ENCODE measurements at regions not wholly inside any gene's neighbourhood (a gene's known extent, or its start where the extent isn't known, plus 50 kb on each side); places are given as distances from the start of the nearest gene placed in this dataset.
"Not testable (repeated sequence)": the region's sequence is repeated elsewhere in the genome, so short reads cannot be mapped to it uniquely, and the experiment has no call there.

GRCh38 chr20:30284281-30284905 lies 973.1 kb upstream of the DEFB115 start:
- DNase-seq (ENCODE audit: low read depth) = no peak
- H3K4me3 ChIP-seq (ENCODE audit: low read length) = no peak overlapping the region
- TF ChIP-seq CTCF (conservative IDR thresholded peaks at IDR 0.05; ENCODE audit: low read depth, low read length) = no peak

GRCh38 chr20:30285677-30286076 lies 971.8 kb upstream of the DEFB115 start:
- DNase-seq (ENCODE audit: low read depth) = no peak
- no peak for TF ChIP-seq CTCF (conservative IDR thresholded peaks at IDR 0.05; ENCODE audit: low read depth, low read length)
- no peak overlapping the region for H3K4me3 ChIP-seq (ENCODE audit: low read length)

GRCh38 chr20:30286157-30286556 lies 971.3 kb upstream of the DEFB115 start:
- no peak for DNase-seq (ENCODE audit: low read depth)
- no peak for TF ChIP-seq CTCF (conservative IDR thresholded peaks at IDR 0.05; ENCODE audit: low read depth, low read length)
- no peak overlapping the region for H3K4me3 ChIP-seq (ENCODE audit: low read length)

- not testable (repeated sequence) for H3K4me3 ChIP-seq (ENCODE audit: low read length); DNase-seq (ENCODE audit: low read depth)
Observed at GRCh38 chr20:30287459-30287858, 970.0 kb upstream of the DEFB115 start.

GRCh38 chr20:30288346-30288745 lies 969.1 kb upstream of the DEFB115 start:
- DNase-seq (ENCODE audit: low read depth) = no peak
- no peak for TF ChIP-seq CTCF (conservative IDR thresholded peaks at IDR 0.05; ENCODE audit: low read depth, low read length)
- no peak overlapping the region for H3K4me3 ChIP-seq (ENCODE audit: low read length)

- not testable (repeated sequence) for H3K4me3 ChIP-seq (ENCODE audit: low read length); DNase-seq (ENCODE audit: low read depth)
Observed at GRCh38 chr20:30289049-30289448, 968.4 kb upstream of the DEFB115 start.

GRCh38 chr20:30289711-30290141 lies 967.7 kb upstream of the DEFB115 start:
- not testable (repeated sequence) for H3K4me3 ChIP-seq (ENCODE audit: low read length); DNase-seq (ENCODE audit: low read depth)

- not testable (repeated sequence) for DNase-seq (ENCODE audit: low read depth)
Observed at GRCh38 chr20:30290361-30291063, 967.0 kb upstream of the DEFB115 start.

GRCh38 chr20:30291064-30291379 lies 966.4 kb upstream of the DEFB115 start:
- H3K4me3 ChIP-seq (ENCODE audit: low read length); DNase-seq (ENCODE audit: low read depth): not testable (repeated sequence)

More at GRCh38 chr20:30290361-30291063, 967.0 kb upstream of the DEFB115 start:
- not testable (repeated sequence) for H3K4me3 ChIP-seq (ENCODE audit: low read length)

- not testable (repeated sequence) for DNase-seq (ENCODE audit: low read depth); H3K4me3 ChIP-seq (ENCODE audit: low read length)
Observed at GRCh38 chr20:30291686-30292085, 965.8 kb upstream of the DEFB115 start.

- not testable (repeated sequence) for H3K4me3 ChIP-seq (ENCODE audit: low read length); DNase-seq (ENCODE audit: low read depth)
Observed at GRCh38 chr20:30295396-30295795, 962.1 kb upstream of the DEFB115 start.

GRCh38 chr20:30295967-30296366 lies 961.5 kb upstream of the DEFB115 start:
- not testable (repeated sequence) for DNase-seq (ENCODE audit: low read depth); H3K4me3 ChIP-seq (ENCODE audit: low read length)

- not testable (repeated sequence) for H3K4me3 ChIP-seq (ENCODE audit: low read length); DNase-seq (ENCODE audit: low read depth)
Observed at GRCh38 chr20:30297878-30298595, 959.4 kb upstream of the DEFB115 start.

GRCh38 chr20:30300220-30300642 lies 957.2 kb upstream of the DEFB115 start:
- not testable (repeated sequence) for H3K4me3 ChIP-seq (ENCODE audit: low read length); DNase-seq (ENCODE audit: low read depth)

All from retinal pigment epithelial cell (primary cell).